Fibroblast of pulmonary artery (primary cell): ENCODE measurements at regions not wholly inside any gene's neighbourhood (a gene's known extent, or its start where the extent isn't known, plus 50 kb on each side); places are given as distances from the start of the nearest gene placed in this dataset.

Source experiments
- DNase-seq: peaks from one replicate; pipeline ENCODE4 v3.0.0-alpha.2; 2010; ENCODE audit warnings: low read depth
- H3K4me3 ChIP-seq: replicated peaks from 2 replicates; pipeline ENCODE4 v1.5.1; 2011; ENCODE audit warnings: low read depth, mild to moderate bottlenecking, control low read depth, low read length, moderate library complexity
- TF ChIP-seq, protein P1 (sequence below): IDR thresholded peaks from 2 replicates; pipeline ENCODE4 v1.5.1; 2011; ENCODE audit warnings: mild to moderate bottlenecking, control low read depth, low read length, inconsistent platforms; ENCODE audit errors: missing control alignments

DNA sequence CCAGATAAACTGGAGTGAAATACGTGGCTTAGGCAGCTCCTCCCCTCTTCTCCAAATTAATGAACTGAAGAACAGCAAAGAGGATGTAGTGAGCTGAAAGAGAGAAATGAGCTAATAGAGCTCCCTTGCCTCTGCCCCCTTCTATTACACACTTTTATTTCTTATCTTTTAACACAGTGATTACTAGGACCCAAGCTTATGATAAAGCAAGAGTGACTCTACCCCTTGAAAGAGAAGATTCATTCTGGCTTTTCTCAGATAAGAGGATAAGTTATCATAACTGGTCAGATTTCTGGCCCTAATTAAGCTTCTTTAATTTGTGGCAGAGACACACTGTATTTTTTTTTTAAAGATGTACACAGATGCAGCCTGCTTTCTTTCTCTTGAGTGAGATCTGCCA, 102.2 kb downstream of the MSTN start:
- no peak for DNase-seq
- H3K4me3 ChIP-seq = no peak overlapping the region
- TF ChIP-seq, protein P1, sequence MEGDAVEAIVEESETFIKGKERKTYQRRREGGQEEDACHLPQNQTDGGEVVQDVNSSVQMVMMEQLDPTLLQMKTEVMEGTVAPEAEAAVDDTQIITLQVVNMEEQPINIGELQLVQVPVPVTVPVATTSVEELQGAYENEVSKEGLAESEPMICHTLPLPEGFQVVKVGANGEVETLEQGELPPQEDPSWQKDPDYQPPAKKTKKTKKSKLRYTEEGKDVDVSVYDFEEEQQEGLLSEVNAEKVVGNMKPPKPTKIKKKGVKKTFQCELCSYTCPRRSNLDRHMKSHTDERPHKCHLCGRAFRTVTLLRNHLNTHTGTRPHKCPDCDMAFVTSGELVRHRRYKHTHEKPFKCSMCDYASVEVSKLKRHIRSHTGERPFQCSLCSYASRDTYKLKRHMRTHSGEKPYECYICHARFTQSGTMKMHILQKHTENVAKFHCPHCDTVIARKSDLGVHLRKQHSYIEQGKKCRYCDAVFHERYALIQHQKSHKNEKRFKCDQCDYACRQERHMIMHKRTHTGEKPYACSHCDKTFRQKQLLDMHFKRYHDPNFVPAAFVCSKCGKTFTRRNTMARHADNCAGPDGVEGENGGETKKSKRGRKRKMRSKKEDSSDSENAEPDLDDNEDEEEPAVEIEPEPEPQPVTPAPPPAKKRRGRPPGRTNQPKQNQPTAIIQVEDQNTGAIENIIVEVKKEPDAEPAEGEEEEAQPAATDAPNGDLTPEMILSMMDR = no peak

DNA sequence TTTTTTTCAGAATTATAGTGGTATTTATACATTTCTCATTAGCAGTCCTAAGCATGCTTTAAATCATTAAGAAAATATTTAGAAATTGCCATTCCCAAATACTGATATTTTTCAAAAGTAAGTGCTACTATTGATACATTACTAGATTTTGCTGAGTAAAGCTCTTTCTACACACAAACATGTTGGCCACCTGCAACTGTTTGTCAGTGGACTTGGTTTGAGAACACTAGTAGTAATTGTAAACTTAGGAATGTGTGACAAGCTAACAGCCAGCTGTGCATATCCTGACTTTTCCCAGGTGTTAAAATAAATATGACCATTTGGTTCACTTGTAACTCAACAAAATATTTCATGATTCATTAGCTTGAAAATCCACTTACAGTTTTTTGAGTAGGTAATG, 103.1 kb downstream of the MSTN start:
- DNase-seq = no peak
- H3K4me3 ChIP-seq = no peak overlapping the region
- TF ChIP-seq, protein P1 = no peak

DNA sequence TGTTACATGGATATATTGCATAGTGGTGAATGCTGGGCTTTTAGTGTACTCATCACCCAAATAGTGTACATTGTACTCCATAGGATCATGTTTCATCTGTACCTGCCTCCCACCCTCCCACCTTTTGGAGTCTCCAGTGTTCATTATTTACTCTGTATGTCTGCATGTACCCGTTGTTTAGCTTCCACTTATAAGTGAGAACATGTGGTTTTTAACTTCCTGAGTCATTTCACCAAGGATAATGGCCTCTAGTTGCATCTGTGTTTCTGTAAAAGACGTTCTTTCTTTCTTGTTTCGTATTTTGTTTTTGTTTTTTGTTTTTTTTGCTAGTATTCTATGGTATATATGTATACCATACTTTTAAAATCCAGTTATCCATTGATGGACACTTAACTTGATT, 107.5 kb downstream of the MSTN start:
- TF ChIP-seq, protein P1 = no peak
- DNase-seq = no peak
- H3K4me3 ChIP-seq = no peak overlapping the region

DNA sequence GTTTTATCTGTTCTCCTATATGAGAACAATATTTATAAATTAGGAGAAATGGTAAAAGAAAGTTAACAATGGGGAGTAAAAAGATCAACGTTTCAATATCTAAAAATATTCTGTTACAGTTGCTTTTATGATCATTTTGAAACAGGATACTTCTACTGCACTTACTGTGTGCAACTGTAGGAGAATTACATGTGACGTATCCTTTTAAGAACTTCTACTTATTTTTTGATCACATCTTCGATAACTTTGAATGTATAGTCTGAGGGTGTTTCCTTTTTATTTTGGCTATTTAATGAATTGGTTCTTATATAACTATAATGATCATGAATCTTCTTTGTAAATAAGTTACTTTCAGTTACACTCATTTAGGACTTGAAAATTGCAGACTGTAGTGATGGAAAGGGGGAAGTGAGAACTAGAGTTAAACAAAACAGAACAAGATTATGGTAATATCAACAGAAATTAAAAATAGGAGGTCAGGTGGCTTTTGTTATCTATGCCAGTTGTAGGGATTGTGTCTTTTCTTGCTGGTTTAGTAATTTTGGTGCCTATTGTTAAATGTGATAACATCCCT, 109.9 kb downstream of the MSTN start:
- no peak for DNase-seq
- TF ChIP-seq, protein P1 = no peak
- no peak overlapping the region for H3K4me3 ChIP-seq

DNA sequence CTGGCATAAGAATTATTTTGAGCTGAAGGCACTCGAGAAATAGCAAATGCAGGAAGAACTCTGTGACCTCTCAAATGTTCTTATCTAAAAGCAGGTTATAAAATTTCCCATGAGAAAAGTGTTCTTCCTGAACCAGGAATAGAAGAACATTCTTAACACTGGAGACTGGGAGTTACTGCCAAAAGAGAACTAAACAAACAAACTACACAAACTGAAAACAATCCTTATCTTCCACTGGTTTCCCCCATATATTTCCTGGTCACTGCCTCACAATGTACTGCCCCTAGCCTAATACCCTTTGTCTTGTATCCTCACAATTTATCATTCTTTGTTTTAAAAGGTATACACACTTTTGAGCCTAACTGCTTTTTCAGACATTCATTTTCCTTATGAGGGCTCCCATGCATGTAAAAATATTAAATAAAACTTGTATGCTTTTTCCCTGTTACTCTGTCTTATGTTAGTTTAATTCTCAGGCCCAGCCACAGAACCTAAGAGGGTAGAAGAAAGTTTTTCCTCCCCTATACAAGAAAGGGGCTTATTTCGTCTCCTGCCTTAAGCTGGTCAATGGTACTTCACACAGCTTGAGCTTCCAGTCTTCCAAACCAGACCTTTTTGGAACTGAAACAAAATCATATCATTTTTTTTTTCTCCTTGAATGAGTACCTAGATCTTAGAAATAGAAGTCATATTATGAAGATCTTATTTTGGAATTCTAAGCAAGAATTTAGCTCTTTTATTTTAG, 110.6 kb downstream of the MSTN start:
- no peak overlapping the region for H3K4me3 ChIP-seq
- DNase-seq = peak; percentile 49
- TF ChIP-seq, protein P1 = no peak

DNA sequence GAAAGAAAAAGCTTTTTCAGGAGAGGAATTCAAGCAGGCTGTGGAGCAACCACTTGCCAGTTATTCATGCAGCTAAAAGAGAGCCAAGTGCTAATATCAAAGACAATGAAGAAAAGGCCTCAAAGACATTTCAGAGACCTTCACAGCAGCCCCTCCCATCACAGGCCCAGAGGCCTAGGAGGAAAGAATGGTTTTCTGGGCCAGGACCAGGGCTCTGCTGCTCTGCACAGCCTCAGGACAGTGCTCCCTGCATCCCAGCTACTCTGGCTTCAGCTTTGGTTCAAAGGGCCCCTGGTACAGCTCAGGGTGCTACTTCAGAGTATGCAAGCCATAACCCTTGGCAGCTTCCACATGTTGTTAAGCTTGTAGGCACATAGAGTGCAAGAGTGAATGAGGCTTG, 119.5 kb downstream of the MSTN start:
- DNase-seq = no peak
- H3K4me3 ChIP-seq = no peak overlapping the region
- TF ChIP-seq, protein P1 = no peak

DNA sequence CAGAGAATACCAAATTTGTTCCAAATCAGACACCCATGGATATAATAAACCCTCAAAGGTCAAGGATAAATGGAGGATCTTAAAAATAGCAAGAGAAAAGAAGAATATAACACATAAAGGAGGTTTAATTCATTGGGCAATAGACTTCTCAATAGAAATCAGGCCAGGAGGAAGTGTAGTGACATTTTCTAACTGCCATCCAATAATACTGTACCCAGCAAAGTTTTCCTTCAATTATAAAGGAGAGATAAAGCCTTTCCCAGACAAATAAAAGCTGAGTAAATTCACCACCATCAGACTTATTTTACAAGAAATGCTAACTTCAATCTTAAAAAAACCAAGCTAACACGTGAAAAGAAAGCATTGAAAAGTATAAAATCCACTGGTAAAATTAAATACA, 121.6 kb downstream of the MSTN start:
- no peak for DNase-seq
- no peak overlapping the region for H3K4me3 ChIP-seq
- TF ChIP-seq, protein P1 = no peak
